ENCODE measurements at regions not wholly inside any gene's neighbourhood (a gene's known extent, or its start where the extent isn't known, plus 50 kb on each side); places are given as distances from the start of the nearest gene placed in this dataset.
"Not testable (repeated sequence)": the region's sequence is repeated elsewhere in the genome, so short reads cannot be mapped to it uniquely, and the experiment has no call there.

DNA sequence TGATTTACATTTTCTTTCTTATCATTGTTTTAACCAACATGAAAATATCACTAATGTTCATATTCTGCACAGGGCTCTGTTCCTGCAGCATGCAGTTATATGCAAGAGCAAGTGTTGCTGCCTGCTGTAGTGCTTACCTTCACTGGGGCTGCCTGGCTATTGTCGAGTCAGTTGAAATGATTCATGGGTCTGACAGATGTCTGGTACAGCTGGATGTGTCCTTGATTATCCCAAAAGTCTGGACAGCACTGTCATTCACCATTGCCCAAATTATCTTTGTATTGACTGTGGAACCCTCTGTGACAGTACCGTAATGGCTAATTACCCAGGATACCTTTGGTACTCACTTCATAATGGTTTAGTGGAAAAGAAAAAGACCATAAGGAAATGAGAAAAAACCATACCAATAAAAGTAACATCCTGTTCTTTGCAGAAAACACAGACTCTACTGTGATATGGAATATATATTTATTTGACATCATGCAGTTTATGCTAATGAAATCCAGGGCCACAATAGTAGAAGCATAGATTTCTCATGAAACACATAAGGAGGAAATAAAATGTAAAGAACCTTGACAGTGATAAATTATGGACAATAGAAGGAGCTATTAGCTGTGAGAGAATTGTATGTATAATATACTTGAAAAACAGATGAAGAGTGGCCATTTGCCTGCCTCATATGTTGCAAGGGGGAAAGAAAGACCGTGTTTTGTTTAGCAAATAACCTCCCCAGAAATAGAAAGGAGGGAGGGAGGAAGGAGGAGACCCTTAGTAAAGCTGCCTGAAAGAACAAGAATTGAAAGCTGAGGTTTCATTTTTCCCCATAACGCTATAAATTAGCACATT, 249.8 kb upstream of the ATP5MC3 start:
- H3K27ac ChIP-seq (ENCODE audit: low read depth, low read length), result no peak overlapping the region

DNA sequence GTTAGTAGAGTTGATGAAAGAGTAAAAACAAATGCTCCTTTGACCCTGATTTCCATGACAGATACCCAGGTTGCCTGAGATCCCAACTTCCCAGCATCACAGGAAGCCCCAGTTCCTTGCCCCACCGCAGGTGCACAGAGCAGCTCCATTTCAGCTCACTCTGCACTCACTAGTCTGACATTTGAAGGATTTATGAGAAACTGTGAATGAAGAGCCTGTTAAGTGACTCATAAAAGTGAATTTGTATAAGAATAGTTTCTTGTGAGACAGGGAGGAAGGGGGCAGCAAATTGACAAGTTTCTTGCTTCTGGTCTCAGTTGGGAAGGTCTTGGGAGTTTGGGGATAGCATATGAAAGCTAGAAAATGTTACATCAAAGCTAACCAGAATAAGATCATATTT, 248.7 kb upstream of the ATP5MC3 start:
- Histone ChIP-seq H3K4me3 (ENCODE audit: low read depth in 1 of 2, low read length in 2 of 2) (no peak overlapping the region), H3K9ac (ENCODE audit: low read length) (no peak overlapping the region), H3K36me3 (ENCODE audit: insufficient read depth, low read length) (no peaks in the 10 kb centered on the region), H3K9me3 (ENCODE audit: low read length) (no peaks in the 10 kb centered on the region), H3K4me1 (ENCODE audit: insufficient read depth, low read length) (no peaks in the 10 kb centered on the region), H3K27me3 (ENCODE audit: control insufficient read depth in 1 of 2, insufficient read depth in 2 of 2, low read length in 2 of 2) (no peaks in the 10 kb centered on the region), H3K27ac (ENCODE audit: low read depth, low read length) (no peak overlapping the region)

More for the DNA sequence above, 249.8 kb upstream of the ATP5MC3 start:
- no peaks in the 10 kb centered on the region for H3K36me3 ChIP-seq (ENCODE audit: insufficient read depth, low read length)
- no peak overlapping the region for H3K4me3 ChIP-seq (ENCODE audit: low read depth in 1 of 2, low read length in 2 of 2)
- no peaks in the 10 kb centered on the region for H3K4me1 ChIP-seq (ENCODE audit: insufficient read depth, low read length)
- H3K9ac ChIP-seq (ENCODE audit: low read length), result no peak overlapping the region
- no peaks in the 10 kb centered on the region for H3K27me3 ChIP-seq (ENCODE audit: control insufficient read depth in 1 of 2, insufficient read depth in 2 of 2, low read length in 2 of 2)
- no peaks in the 10 kb centered on the region for H3K9me3 ChIP-seq (ENCODE audit: low read length)

DNA sequence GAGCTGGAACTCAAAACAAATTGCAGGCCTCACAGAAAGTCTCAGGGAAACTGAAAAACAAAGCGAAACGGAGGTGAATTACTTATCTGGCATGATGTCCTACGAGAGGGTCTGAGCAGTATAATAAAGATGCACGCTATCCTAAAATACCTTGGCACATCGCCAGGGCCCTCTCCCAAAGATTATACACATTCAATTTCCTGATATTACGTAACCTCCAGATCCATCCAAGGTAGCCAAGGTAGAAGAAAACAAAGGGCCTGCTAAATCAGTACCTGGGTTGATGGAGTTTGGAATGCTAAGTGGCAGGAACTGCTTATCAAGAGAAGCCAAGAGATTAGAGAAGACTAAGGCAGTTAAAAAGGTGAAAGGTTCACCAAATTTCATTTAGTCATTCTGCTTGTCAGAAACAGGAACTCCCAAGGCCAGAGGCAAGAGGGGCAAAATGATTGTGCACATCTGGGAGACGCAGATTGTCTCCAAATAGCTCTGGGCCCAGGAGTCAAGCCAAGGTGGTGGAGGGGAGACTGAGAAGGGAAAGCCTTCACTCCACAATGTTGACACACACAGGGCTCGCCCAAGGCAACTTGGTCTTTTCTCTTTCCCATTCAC, 236.8 kb upstream of the ATP5MC3 start:
- Histone ChIP-seq H3K4me1 (ENCODE audit: insufficient read depth, low read length) (no peaks in the 10 kb centered on the region), H3K4me3 (ENCODE audit: low read depth in 1 of 2, low read length in 2 of 2) (no peak overlapping the region), H3K27me3 (ENCODE audit: control insufficient read depth in 1 of 2, insufficient read depth in 2 of 2, low read length in 2 of 2) (no peaks in the 10 kb centered on the region)

DNA sequence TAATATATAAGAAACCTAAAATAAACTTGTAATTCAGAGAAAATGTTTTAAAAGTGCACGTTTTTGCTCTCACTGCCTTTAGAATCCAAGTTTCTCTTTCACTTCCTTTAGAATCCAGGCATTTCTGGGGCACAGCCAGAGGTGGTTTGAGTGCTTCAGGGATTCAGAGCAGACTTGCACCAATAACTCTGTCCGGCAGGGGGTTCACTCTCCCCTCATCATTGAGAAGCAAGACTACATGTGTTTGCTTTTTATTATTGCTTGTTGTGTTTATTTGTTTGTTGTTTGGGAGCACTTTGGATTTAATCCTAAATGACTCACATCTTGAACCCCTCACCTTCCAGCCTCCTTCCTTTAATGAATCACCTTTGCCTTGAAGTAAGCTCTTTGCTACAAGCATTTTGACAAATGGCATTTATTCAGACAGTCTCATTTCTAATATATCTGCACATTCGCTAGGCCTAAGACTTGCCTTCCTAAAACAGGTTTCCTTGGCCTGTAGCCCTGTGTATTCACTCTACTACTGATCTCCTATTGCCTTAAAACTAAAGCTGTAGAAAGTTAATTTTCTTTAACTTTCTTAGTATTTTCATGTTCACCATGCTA, 233.5 kb upstream of the ATP5MC3 start:
- H3K27me3 ChIP-seq (ENCODE audit: control insufficient read depth in 1 of 2, insufficient read depth in 2 of 2, low read length in 2 of 2), result no peaks in the 10 kb centered on the region
- no peak overlapping the region for H3K4me3 ChIP-seq (ENCODE audit: low read depth in 1 of 2, low read length in 2 of 2)
- H3K4me1 ChIP-seq (ENCODE audit: insufficient read depth, low read length), result no peaks in the 10 kb centered on the region
- H3K27ac ChIP-seq (ENCODE audit: low read depth, low read length), result no peak overlapping the region
- H3K9ac ChIP-seq (ENCODE audit: low read length), result no peak overlapping the region
- no peaks in the 10 kb centered on the region for H3K36me3 ChIP-seq (ENCODE audit: insufficient read depth, low read length)
- no peaks in the 10 kb centered on the region for H3K9me3 ChIP-seq (ENCODE audit: low read length)

More for the DNA sequence above, 236.8 kb upstream of the ATP5MC3 start:
- Histone ChIP-seq H3K36me3 (ENCODE audit: insufficient read depth, low read length) (no peaks in the 10 kb centered on the region), H3K27ac (ENCODE audit: low read depth, low read length) (no peak overlapping the region), H3K9me3 (ENCODE audit: low read length) (no peaks in the 10 kb centered on the region), H3K9ac (ENCODE audit: low read length) (no peak overlapping the region)

DNA sequence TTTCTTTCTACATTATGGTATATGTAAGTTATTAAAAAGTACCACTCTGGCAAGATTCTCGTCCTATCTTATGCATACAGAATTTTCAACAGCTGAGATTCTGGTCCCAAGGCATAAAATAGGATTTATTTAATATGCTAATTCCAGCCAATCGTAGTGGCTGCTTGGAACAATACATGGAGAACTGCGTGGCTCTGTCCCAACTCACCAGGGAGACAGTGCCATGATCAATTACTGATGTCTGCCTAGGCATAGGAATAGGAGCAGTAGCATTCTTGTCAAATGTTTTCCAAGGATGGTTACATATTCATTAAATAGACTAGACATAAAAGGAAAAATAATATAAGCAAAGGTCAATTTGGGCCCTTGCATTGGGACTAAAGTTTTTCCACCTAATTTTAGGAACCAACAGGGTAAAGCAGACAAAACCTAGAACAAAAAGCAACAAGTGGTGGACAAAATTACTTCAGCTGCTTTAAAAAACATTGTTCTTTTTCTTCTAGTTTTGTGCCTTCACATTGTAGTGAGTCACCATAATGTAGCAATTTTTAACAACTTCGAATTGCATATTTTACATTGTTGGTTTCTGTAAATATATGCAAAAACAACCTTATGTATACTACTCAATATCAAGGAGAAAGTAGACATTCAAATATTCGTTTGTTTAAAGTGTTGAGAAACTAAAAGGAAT, 232.8 kb upstream of the ATP5MC3 start:
- H3K9me3 ChIP-seq (ENCODE audit: low read length), result no peaks in the 10 kb centered on the region
- H3K27me3 ChIP-seq (ENCODE audit: control insufficient read depth in 1 of 2, insufficient read depth in 2 of 2, low read length in 2 of 2), result no peaks in the 10 kb centered on the region
- no peak overlapping the region for H3K27ac ChIP-seq (ENCODE audit: low read depth, low read length)
- H3K4me3 ChIP-seq (ENCODE audit: low read depth in 1 of 2, low read length in 2 of 2), result no peak overlapping the region
- no peaks in the 10 kb centered on the region for H3K36me3 ChIP-seq (ENCODE audit: insufficient read depth, low read length)
- no peaks in the 10 kb centered on the region for H3K4me1 ChIP-seq (ENCODE audit: insufficient read depth, low read length)
- H3K9ac ChIP-seq (ENCODE audit: low read length), result no peak overlapping the region

DNA sequence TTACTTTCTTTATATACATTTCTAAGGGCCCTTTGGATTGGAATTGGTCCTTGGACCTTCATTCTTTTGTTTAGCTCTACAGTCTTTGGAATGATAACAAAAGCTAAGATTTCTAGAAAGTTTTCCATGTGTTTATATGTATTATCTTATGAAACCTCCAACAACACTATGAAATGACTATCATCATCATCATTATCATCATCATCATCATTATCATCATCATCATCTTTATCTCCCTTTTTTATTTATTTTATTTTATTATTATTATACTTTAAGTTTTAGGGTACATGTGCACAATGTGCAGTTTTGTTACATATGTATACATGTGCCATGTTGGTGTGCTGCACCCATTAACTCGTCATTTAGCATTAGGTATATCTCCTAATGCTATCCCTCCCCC, 229.4 kb upstream of the ATP5MC3 start:
- not testable (repeated sequence) for H3K4me3 ChIP-seq (ENCODE audit: low read depth in 1 of 2, low read length in 2 of 2); H3K4me1 ChIP-seq (ENCODE audit: insufficient read depth, low read length); H3K9ac ChIP-seq (ENCODE audit: low read length); H3K9me3 ChIP-seq (ENCODE audit: low read length); H3K27ac ChIP-seq (ENCODE audit: low read depth, low read length); H3K27me3 ChIP-seq (ENCODE audit: control insufficient read depth in 1 of 2, insufficient read depth in 2 of 2, low read length in 2 of 2); H3K36me3 ChIP-seq (ENCODE audit: insufficient read depth, low read length)

DNA sequence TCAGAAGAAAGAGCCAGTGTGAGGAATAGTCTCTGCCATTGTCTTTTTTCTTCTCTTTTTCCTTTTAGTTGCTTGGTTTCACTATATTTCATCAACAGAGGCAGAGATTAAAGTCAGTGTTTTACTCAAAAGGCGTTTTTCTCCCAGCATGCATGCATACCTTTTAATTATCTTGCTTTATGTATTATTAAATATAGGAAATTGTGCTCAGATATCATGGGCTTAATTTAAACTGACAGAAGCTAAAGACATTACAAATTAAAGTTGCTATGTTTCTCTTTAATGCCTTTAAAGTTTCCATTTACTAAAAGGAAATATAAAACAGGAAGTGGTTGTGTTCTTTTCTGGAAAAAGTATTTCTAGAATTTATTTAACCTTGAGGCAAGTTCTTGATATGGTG, 223.3 kb upstream of the ATP5MC3 start:
- Histone ChIP-seq H3K27ac (ENCODE audit: low read depth, low read length) (no peak overlapping the region), H3K9me3 (ENCODE audit: low read length) (no peaks in the 10 kb centered on the region), H3K4me3 (ENCODE audit: low read depth in 1 of 2, low read length in 2 of 2) (no peak overlapping the region), H3K36me3 (ENCODE audit: insufficient read depth, low read length) (no peaks in the 10 kb centered on the region), H3K4me1 (ENCODE audit: insufficient read depth, low read length) (no peaks in the 10 kb centered on the region), H3K27me3 (ENCODE audit: control insufficient read depth in 1 of 2, insufficient read depth in 2 of 2, low read length in 2 of 2) (no peaks in the 10 kb centered on the region), H3K9ac (ENCODE audit: low read length) (no peak overlapping the region)

DNA sequence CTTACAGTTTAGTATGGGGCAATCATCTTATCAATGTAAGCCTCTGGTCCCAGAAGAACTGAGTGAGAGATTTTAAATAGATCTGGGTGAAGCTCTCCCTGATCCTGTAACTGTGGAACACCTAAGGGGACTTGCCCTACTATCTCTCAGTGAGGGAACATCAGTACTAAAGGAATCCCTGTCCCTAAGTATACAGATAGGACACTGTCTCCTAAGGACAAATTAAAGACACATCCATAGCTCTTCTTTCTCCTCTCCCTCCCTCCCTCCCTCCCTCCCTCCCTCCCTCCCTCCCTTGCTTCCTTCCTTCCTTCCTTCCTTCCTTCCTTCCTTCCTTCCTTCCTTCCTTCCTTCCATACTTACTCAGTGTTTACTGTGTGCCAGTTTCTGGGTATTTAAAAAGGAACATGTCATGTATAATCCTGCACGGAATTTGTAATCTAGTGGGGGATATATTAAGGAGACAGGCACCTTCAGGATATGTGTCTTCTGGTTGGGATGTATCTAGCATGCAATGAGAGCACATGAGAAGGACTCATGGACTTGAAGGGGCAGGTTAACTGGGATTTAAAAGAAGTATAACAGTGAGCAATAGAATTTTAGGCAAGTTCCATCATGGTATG, 222.2 kb upstream of the ATP5MC3 start:
- no peaks in the 10 kb centered on the region for H3K4me1 ChIP-seq (ENCODE audit: insufficient read depth, low read length)
- H3K27me3 ChIP-seq (ENCODE audit: control insufficient read depth in 1 of 2, insufficient read depth in 2 of 2, low read length in 2 of 2), result no peaks in the 10 kb centered on the region
- no peaks in the 10 kb centered on the region for H3K9me3 ChIP-seq (ENCODE audit: low read length)
- no peak overlapping the region for H3K27ac ChIP-seq (ENCODE audit: low read depth, low read length)
- H3K9ac ChIP-seq (ENCODE audit: low read length), result no peak overlapping the region
- no peak overlapping the region for H3K4me3 ChIP-seq (ENCODE audit: low read depth in 1 of 2, low read length in 2 of 2)
- H3K36me3 ChIP-seq (ENCODE audit: insufficient read depth, low read length), result no peaks in the 10 kb centered on the region

DNA sequence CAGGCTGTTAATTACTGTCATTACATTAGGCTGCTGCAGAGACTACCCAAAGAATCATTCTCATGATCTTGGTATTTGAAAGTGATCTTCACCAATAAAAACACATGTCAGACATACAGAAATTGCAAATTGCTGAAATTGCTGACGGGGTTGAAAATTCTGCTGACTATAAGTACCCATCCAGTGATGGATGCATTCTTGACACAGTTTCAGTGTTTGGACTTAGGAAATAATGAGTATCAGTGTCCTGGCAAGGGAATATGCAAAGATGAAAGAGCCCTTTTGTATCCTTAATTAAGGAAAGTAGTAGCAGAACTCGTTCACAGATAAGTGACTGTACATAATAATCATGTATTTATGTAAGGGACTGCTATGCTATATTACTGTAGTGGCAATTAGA, 221.1 kb upstream of the ATP5MC3 start:
- Histone ChIP-seq H3K27me3 (ENCODE audit: control insufficient read depth in 1 of 2, insufficient read depth in 2 of 2, low read length in 2 of 2) (no peaks in the 10 kb centered on the region), H3K9ac (ENCODE audit: low read length) (no peak overlapping the region), H3K4me1 (ENCODE audit: insufficient read depth, low read length) (no peaks in the 10 kb centered on the region), H3K9me3 (ENCODE audit: low read length) (no peaks in the 10 kb centered on the region), H3K4me3 (ENCODE audit: low read depth in 1 of 2, low read length in 2 of 2) (no peak overlapping the region), H3K27ac (ENCODE audit: low read depth, low read length) (no peak overlapping the region), H3K36me3 (ENCODE audit: insufficient read depth, low read length) (no peaks in the 10 kb centered on the region)

DNA sequence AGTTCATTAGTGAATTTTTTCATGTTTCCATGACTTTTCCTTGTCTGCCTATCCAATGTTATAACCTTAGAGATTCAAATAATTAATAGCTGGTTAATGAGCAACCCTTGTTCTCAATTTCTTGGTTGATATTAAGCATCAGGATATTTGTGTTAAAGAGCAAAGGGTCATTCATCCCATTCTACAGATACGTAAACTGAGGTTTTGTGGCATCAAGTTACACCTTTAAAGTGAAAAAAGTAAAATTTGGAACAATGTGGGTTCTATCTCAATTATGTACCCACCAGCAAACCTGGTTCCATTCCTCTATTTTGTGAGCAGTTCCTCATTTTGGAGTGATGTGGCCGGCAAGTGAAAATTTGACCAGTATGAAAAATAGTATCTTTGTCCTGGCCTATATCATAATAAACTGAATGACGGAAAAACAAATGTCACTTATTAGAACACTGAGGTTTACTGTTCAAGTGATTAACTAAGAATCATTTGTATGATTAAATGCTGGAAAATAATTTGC, 220.5 kb upstream of the ATP5MC3 start:
- no peaks in the 10 kb centered on the region for H3K27me3 ChIP-seq (ENCODE audit: control insufficient read depth in 1 of 2, insufficient read depth in 2 of 2, low read length in 2 of 2)
- no peak overlapping the region for H3K27ac ChIP-seq (ENCODE audit: low read depth, low read length)
- H3K9me3 ChIP-seq (ENCODE audit: low read length), result no peaks in the 10 kb centered on the region
- no peak overlapping the region for H3K4me3 ChIP-seq (ENCODE audit: low read depth in 1 of 2, low read length in 2 of 2)
- no peaks in the 10 kb centered on the region for H3K4me1 ChIP-seq (ENCODE audit: insufficient read depth, low read length)
- H3K9ac ChIP-seq (ENCODE audit: low read length), result no peak overlapping the region
- H3K36me3 ChIP-seq (ENCODE audit: insufficient read depth, low read length), result no peaks in the 10 kb centered on the region

DNA sequence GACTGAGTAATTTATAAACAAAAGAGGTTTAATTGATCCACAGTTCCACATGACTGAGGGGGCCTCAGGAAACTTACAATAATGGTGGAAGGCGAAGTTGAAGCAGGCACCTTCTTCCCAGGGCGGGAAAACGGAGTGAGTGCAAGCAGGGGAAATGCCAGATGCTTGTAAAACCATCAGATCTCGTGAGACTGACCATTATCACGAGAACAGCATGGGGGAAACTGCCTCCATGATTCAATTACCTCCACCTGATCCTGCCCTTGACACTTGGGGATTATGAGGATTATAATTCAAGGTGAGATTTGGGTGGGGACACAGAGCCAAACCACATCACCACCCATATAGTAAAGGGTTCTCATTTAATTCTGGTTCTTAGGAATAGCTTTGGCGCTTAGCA, 219.5 kb upstream of the ATP5MC3 start:
- Histone ChIP-seq H3K9ac (ENCODE audit: low read length) (no peak overlapping the region), H3K27ac (ENCODE audit: low read depth, low read length) (no peak overlapping the region), H3K27me3 (ENCODE audit: control insufficient read depth in 1 of 2, insufficient read depth in 2 of 2, low read length in 2 of 2) (no peaks in the 10 kb centered on the region), H3K4me1 (ENCODE audit: insufficient read depth, low read length) (no peaks in the 10 kb centered on the region), H3K4me3 (ENCODE audit: low read depth in 1 of 2, low read length in 2 of 2) (no peak overlapping the region), H3K36me3 (ENCODE audit: insufficient read depth, low read length) (no peaks in the 10 kb centered on the region), H3K9me3 (ENCODE audit: low read length) (no peaks in the 10 kb centered on the region)

Measured in muscle layer of colon (tissue), 2 donors.